HepG2 (cell line): ENCODE measurements at regions not wholly inside any gene's neighbourhood (a gene's known extent, or its start where the extent isn't known, plus 50 kb on each side); places are given as distances from the start of the nearest gene placed in this dataset.

ENCODE experiments used
- ATAC-seq: fragments of 200-7000 bp; cut with Tn5 transposase; 3 replicates; pipeline ENCODE4 v1.9.1; 2020; ENCODE audit warnings: mild to moderate bottlenecking, moderate library complexity
- BruUV-seq: library from RNA; stranded (reverse); fragments of 400-500 nt; replicated peaks from 2 replicates; lab custom pipeline; 2021; lab: Mats Ljungman, UMichigan
- CTCF ChIA-PET: fragments of 300-600 bp; formaldehyde crosslinking; extraction: SDS; loops from one replicate; lab custom pipeline; 2021; ENCODE audit warnings: low total read pairs, inconsistent platforms, low intra/inter-chr PET ratio; lab: Yijun Ruan, JAX
- POLR2A ChIA-PET: fragments of 350-600 bp; sonication (Branson Sonifier 250); formaldehyde crosslinking; loops from one replicate; lab custom pipeline; 2020; ENCODE audit warnings: antibody characterized with exemption, inconsistent platforms; lab: Yijun Ruan, JAX
- DNase-seq: peaks from one replicate; pipeline ENCODE4 v3.0.0-alpha.2; 2015; ENCODE audit warnings: low spot score
- FAIRE-seq: peaks from 3 replicates; lab custom pipeline; 2011; peaks lifted over from hg19 to GRCh38; lab: Jason Lieb, UNC
- H2AFZ ChIP-seq: one replicate; pipeline ENCODE4 v1.6.1; 2011; ENCODE audit warnings: low read length, inconsistent platforms
- H3K27ac ChIP-seq: fragments of 300-600 bp; 3 replicates; pipeline ENCODE4 v1.8.0; 2011; ENCODE audit warnings: mixed run types, mild to moderate bottlenecking, mixed read lengths, low read length, inconsistent platforms; ENCODE audit not compliant: insufficient read depth; ENCODE audit errors: extremely low read length
- H3K27me3 ChIP-seq, 2 experiments: fragments of 200-600 bp in 1 of 2; 2 replicates in 1 of 2; 3 replicates in 1 of 2; pipeline versions ENCODE4 v1.6.0 to v1.8.0; 2011; ENCODE audit warnings: low read length in 2 of 2, mild to moderate bottlenecking in 2 of 2, moderate library complexity in 2 of 2, inconsistent platforms in 1 of 2; ENCODE audit not compliant: insufficient read depth in 2 of 2, control insufficient read depth in 1 of 2
- H3K36me3 ChIP-seq, 2 experiments: fragments of 200-600 bp in 1 of 2; replicated peaks in 1 of 2; 2 replicates in 1 of 2; 3 replicates in 1 of 2; pipeline versions ENCODE4 v1.5.1 to v1.8.0; 2011; ENCODE audit warnings: low read length in 2 of 2, inconsistent platforms in 1 of 2; ENCODE audit not compliant: insufficient read depth in 2 of 2, control insufficient read depth in 1 of 2
- H3K4me1 ChIP-seq: 2 replicates; pipeline ENCODE4 v1.5.1; 2012; ENCODE audit warnings: low read length, inconsistent platforms; ENCODE audit not compliant: insufficient read depth
- H3K4me2 ChIP-seq: 2 replicates; pipeline ENCODE4 v1.6.0; 2011; ENCODE audit warnings: low read depth, low read length, inconsistent platforms
- H3K4me3 ChIP-seq, 3 experiments: fragments of 200-600 bp in 1 of 3; sonication (generic), shearing (Covaris generic) in 1 of 3; replicated peaks in 1 of 3; 2 replicates each; pipeline ENCODE4 v1.5.1; 2011 to 2016; ENCODE audit warnings: low read length in 3 of 3, inconsistent platforms in 2 of 3, low read depth in 2 of 3, mild to moderate bottlenecking in 2 of 3, control low read depth in 1 of 3, mixed read lengths in 1 of 3; ENCODE audit not compliant: insufficient read depth in 1 of 3
- H3K79me2 ChIP-seq: one replicate; pipeline ENCODE4 v1.6.1; 2011; ENCODE audit warnings: low read length, inconsistent platforms; ENCODE audit not compliant: insufficient read depth
- H3K9ac ChIP-seq: 2 replicates; pipeline ENCODE4 v1.6.0; 2011; ENCODE audit warnings: mild to moderate bottlenecking, low read depth, low read length, inconsistent platforms; ENCODE audit not compliant: insufficient read depth
- H3K9me3 ChIP-seq: 2 replicates; pipeline ENCODE4 v1.5.1; 2012; ENCODE audit warnings: mild to moderate bottlenecking, low read length
- H4K20me1 ChIP-seq: 2 replicates; pipeline ENCODE4 v1.6.0; 2011; ENCODE audit warnings: inconsistent platforms, mild to moderate bottlenecking, low read length, moderate library complexity; ENCODE audit not compliant: insufficient read depth
- CBX1 ChIP-seq: IDR thresholded peaks from one replicate; pipeline ENCODE4 v1.6.1; 2016; ENCODE audit warnings: antibody characterized with exemption, low read depth
- EEA1 ChIP-seq: sonication (generic); formaldehyde crosslinking; IDR thresholded peaks from 2 replicates; pipeline ENCODE4 v1.5.1; 2020; ENCODE audit warnings: mild to moderate bottlenecking, missing genetic modification reagents, borderline replicate concordance
- KDM1A ChIP-seq: IDR thresholded peaks from 2 replicates; pipeline ENCODE4 v1.6.1; 2016; ENCODE audit warnings: missing compliant biosample characterization
- TOPORS ChIP-seq: sonication (generic); formaldehyde crosslinking; IDR thresholded peaks from 2 replicates; pipeline ENCODE4 v1.8.0; 2023; ENCODE audit warnings: mild to moderate bottlenecking, missing genetic modification reagents
- ZBTB38 ChIP-seq: sonication (generic); formaldehyde crosslinking; IDR thresholded peaks from 2 replicates; pipeline ENCODE4 v1.5.1; 2020; ENCODE audit warnings: mild to moderate bottlenecking, missing genetic modification reagents
- ZNF136 ChIP-seq: sonication (generic); formaldehyde crosslinking; IDR thresholded peaks from 2 replicates; pipeline ENCODE4 v1.8.1; 2022; ENCODE audit warnings: low read depth, mild to moderate bottlenecking, moderate library complexity, missing genetic modification reagents
- ZNF543 ChIP-seq: sonication (generic); formaldehyde crosslinking; IDR thresholded peaks from 2 replicates; pipeline ENCODE4 v1.4.0; 2020; ENCODE audit warnings: mild to moderate bottlenecking, missing genetic modification reagents
- WGBS: methylation state at CpG from one replicate; pipeline ENCODE4 v1.1.6; 2017; ENCODE audit warnings: low lambda C conversion rate; 5-methylcytosine and 5-hydroxymethylcytosine counted together
- in situ Hi-C: cut with HindIII; loops from 2 replicates; pipeline ENCODE4 v1.10.0; 2017; ENCODE audit warnings: low pct_unique_long_range_greater_than_20kb; ENCODE audit not compliant: extremely low pct_ligation_motif_present
- intact Hi-C: fragments of 100-400 bp; cut with micrococcal nuclease; formaldehyde crosslinking; loops from one replicate; pipeline ENCODE4 v1.10.0; 2022; ENCODE audit not compliant: unreplicated experiment
- TF ChIP-seq, protein P1 (sequence below): sonication (generic); formaldehyde crosslinking; conservative IDR thresholded peaks from 2 replicates; pipeline ENCODE4 v1.5.0; 2020; ENCODE audit warnings: missing genetic modification reagents
- TF ChIP-seq, protein P2 (sequence below): sonication (generic); formaldehyde crosslinking; IDR thresholded peaks from 2 replicates; pipeline ENCODE4 v1.8.1; 2022; ENCODE audit warnings: mild to moderate bottlenecking, missing genetic modification reagents

DNA sequence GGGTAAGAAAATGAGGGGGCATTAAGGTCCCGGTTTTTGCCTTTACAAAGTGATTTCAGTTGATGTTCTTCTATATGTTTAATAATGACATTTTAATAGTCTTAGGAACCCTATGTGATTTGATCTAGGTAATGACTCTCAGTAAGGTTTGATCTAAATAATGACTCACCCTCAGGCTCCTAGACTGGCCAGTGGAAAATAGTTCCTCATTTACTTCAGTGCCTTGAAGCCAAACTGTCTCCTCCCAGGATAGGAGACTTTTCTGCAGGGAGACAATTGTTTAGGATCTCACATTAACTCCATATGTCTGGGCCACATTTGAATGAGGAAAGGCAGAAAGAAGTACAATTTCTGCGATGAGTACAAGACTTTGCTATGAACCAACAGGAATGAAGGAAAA, 1331.9 kb downstream of the XPNPEP1 start:
- Histone ChIP-seq H3K79me2 (no peaks in the 10 kb centered on the region), H3K9ac (no peak overlapping the region), H3K4me2 (no peak overlapping the region), H3K27me3 (no peaks in the 10 kb centered on the region), H2AFZ (no peak overlapping the region), H3K27ac (no peak overlapping the region), H3K4me3 (no peak overlapping the region), H3K4me1 (no peaks in the 10 kb centered on the region), H4K20me1 (no peaks in the 10 kb centered on the region), H3K9me3 (peaks cover 24% of the 10 kb centered on the region), H3K36me3 (no peaks in the 10 kb centered on the region)
- in situ Hi-C loops (no loop called here), intact Hi-C loops (no loop called here)
- CTCF ChIA-PET, result no interaction called here
- DNase-seq (no peak), FAIRE-seq (no peak), ATAC-seq (no peak)
- POLR2A ChIA-PET, result no interaction called here
- WGBS, result 47% methylated on average over 2 of the region's 2 CpGs
- TF ChIP-seq CBX1 (no peak), ZNF136 (CRISPR knock-in tag) (no peak), TOPORS (CRISPR knock-in tag) (no peak), ZBTB38 (no peak), KDM1A (CRISPR knock-in tag) (no peak), ZNF543 (CRISPR knock-in tag) (no peak), EEA1 (no peak)
- TF ChIP-seq, protein P1, sequence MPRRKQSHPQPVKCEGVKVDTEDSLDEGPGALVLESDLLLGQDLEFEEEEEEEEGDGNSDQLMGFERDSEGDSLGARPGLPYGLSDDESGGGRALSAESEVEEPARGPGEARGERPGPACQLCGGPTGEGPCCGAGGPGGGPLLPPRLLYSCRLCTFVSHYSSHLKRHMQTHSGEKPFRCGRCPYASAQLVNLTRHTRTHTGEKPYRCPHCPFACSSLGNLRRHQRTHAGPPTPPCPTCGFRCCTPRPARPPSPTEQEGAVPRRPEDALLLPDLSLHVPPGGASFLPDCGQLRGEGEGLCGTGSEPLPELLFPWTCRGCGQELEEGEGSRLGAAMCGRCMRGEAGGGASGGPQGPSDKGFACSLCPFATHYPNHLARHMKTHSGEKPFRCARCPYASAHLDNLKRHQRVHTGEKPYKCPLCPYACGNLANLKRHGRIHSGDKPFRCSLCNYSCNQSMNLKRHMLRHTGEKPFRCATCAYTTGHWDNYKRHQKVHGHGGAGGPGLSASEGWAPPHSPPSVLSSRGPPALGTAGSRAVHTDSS (CRISPR knock-in tag), result no peak
- TF ChIP-seq, protein P2, sequence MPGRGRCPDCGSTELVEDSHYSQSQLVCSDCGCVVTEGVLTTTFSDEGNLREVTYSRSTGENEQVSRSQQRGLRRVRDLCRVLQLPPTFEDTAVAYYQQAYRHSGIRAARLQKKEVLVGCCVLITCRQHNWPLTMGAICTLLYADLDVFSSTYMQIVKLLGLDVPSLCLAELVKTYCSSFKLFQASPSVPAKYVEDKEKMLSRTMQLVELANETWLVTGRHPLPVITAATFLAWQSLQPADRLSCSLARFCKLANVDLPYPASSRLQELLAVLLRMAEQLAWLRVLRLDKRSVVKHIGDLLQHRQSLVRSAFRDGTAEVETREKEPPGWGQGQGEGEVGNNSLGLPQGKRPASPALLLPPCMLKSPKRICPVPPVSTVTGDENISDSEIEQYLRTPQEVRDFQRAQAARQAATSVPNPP (CRISPR knock-in tag), result no peak
- no TSS peak for BruUV-seq
